ENCODE measurements at regions not wholly inside any gene's neighbourhood (a gene's known extent, or its start where the extent isn't known, plus 50 kb on each side); places are given as distances from the start of the nearest gene placed in this dataset.

GRCh38 chr17:62194401-62194800 lies 129.3 kb upstream of the MED13 start:
- DNase-seq = no peak

- DNase-seq = no peak
These were observed 128.2 kb upstream of the MED13 start for GRCh38 chr17:62193249-62193648.

GRCh38 chr17:62191390-62192361 lies 126.6 kb upstream of the MED13 start:
- no peak for DNase-seq

- no peak for DNase-seq
These were observed 124.3 kb upstream of the MED13 start for GRCh38 chr17:62189377-62189776.

GRCh38 chr17:62188713-62189112 lies 123.6 kb upstream of the MED13 start:
- no peak for DNase-seq

- no peak for DNase-seq
These were observed 122.6 kb upstream of the MED13 start for GRCh38 chr17:62187681-62188080.

GRCh38 chr17:62186841-62187240 lies 121.8 kb upstream of the MED13 start:
- no peak for DNase-seq

GRCh38 chr17:62180772-62181171 lies 115.7 kb upstream of the MED13 start:
- no peak for DNase-seq

- DNase-seq = no peak
These were observed 114.6 kb upstream of the MED13 start for GRCh38 chr17:62179525-62180161.

GRCh38 chr17:62178579-62178978 lies 113.5 kb upstream of the MED13 start:
- DNase-seq = no peak

- no peak for DNase-seq
These were observed 107.6 kb upstream of the MED13 start for GRCh38 chr17:62172492-62173291.

GRCh38 chr17:62167076-62167475 lies 102.0 kb upstream of the MED13 start:
- no peak for DNase-seq

GRCh38 chr17:62164747-62165722 lies 100.0 kb upstream of the MED13 start:
- no peak for DNase-seq

- no peak for DNase-seq
These were observed 98.8 kb upstream of the MED13 start for GRCh38 chr17:62163847-62164246.

GRCh38 chr17:62162898-62163297 lies 97.8 kb upstream of the MED13 start:
- no peak for DNase-seq

- no peak for DNase-seq
These were observed 96.5 kb upstream of the MED13 start for GRCh38 chr17:62161405-62162148.

- no peak for DNase-seq
These were observed 95.7 kb upstream of the MED13 start for GRCh38 chr17:62160816-62161215.

- no peak for DNase-seq
These were observed 94.9 kb upstream of the MED13 start for GRCh38 chr17:62159994-62160393.

GRCh38 chr17:62156949-62157348 lies 91.9 kb upstream of the MED13 start:
- DNase-seq = no peak

GRCh38 chr17:62154909-62155308 lies 89.8 kb upstream of the MED13 start:
- DNase-seq = no peak

- DNase-seq = no peak
These were observed 85.4 kb upstream of the MED13 start for GRCh38 chr17:62150471-62150870.

Measured in activated CD4-positive, alpha-beta T cell treated with anti-CD3 and anti-CD28 coated beads, Interleukin-2, amount 50 U/mL, for 48 hours (primary cell).